ENCODE measurements at regions not wholly inside any gene's neighbourhood (a gene's known extent, or its start where the extent isn't known, plus 50 kb on each side); places are given as distances from the start of the nearest gene placed in this dataset.

DNA sequence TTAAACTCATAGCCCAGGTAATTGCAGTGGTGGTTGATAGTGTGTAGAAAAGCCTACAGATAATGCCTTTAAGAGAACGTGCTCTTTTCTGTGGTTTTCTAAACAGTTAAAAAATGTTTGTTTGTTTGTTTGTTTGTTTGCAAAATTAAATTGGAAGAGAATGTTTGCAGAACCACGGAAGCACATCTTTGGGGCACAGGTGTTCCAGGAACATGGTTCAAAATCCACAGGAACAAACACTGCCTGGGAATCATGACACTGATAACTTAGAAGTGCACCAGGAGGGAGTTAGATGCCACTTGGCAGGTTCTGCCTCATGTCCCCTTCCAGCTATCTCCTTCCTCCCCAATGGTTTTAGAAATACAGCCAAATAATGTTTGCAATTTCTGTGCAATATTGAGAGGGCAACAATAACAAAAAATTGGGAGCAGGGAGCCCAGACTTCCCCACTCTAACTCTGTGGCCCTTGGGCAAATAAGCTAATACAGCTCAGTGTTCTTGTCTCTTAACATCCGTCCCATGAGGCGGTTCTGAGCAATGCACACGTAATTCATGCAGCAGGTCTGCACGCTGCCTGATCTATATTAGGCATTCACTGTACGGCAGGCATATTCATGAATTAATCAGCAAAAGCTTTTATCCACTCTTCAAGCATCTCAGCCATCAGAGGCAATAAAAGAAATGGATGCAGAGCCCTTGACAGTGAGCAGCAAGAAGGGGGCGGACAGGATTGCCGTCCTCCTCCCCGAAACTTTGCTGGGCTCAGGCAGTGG lies 274.3 kb upstream of the FOXQ1 start:
- H3K27me3 Mint-ChIP-seq (ENCODE audit: unreplicated experiment) = no peaks in the 10 kb centered on the region

DNA sequence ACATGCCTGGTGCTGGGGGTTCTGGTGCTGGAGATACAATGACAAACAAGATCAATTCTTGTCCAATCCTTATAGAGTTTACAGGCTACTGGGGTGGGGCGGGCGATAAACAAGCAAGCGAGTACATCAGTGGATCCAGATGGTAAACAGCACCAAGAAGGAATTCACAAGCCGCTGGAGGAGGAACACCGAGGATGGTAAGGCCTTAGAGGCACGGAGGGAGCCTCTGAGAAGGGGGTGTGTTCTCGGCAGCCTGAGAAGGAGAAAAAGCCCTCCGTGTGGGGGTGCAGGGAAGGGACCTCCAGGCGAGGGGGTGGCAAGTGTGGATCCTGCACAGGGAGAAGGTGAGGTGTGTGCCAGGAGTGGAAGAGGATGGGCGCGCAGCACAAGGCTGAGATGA lies 276.5 kb upstream of the FOXQ1 start:
- Mint-ChIP-seq H3K27ac (ENCODE audit: unreplicated experiment) (no peak overlapping the region), H3K9me3 (ENCODE audit: low read depth, unreplicated experiment) (peaks cover 4% of the 10 kb centered on the region), H3K4me1 (ENCODE audit: low read depth, unreplicated experiment) (peaks cover 20% of the 10 kb centered on the region), H3K36me3 (ENCODE audit: insufficient read depth, unreplicated experiment) (peaks cover 5% of the 10 kb centered on the region), H3K27me3 (ENCODE audit: unreplicated experiment) (no peaks in the 10 kb centered on the region), H3K4me3 (ENCODE audit: low read depth, unreplicated experiment) (no peak overlapping the region)
- no TSS peak for BruUV-seq (replicated peaks)
- intact Hi-C loops (cut with micrococcal nuclease; ENCODE audit: unreplicated experiment) = no loop called here
- TF ChIP-seq, protein P1, sequence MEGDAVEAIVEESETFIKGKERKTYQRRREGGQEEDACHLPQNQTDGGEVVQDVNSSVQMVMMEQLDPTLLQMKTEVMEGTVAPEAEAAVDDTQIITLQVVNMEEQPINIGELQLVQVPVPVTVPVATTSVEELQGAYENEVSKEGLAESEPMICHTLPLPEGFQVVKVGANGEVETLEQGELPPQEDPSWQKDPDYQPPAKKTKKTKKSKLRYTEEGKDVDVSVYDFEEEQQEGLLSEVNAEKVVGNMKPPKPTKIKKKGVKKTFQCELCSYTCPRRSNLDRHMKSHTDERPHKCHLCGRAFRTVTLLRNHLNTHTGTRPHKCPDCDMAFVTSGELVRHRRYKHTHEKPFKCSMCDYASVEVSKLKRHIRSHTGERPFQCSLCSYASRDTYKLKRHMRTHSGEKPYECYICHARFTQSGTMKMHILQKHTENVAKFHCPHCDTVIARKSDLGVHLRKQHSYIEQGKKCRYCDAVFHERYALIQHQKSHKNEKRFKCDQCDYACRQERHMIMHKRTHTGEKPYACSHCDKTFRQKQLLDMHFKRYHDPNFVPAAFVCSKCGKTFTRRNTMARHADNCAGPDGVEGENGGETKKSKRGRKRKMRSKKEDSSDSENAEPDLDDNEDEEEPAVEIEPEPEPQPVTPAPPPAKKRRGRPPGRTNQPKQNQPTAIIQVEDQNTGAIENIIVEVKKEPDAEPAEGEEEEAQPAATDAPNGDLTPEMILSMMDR (IDR thresholded peaks at IDR 0.05; ENCODE audit: unreplicated experiment) = no peak
- DNase-seq = no peak
- CTCF ChIA-PET = no interaction called here

More for the DNA sequence above, 274.3 kb upstream of the FOXQ1 start:
- intact Hi-C loops (cut with micrococcal nuclease; ENCODE audit: unreplicated experiment) = no loop called here
- Mint-ChIP-seq H3K4me1 (ENCODE audit: low read depth, unreplicated experiment) (peaks cover 30% of the 10 kb centered on the region), H3K36me3 (ENCODE audit: insufficient read depth, unreplicated experiment) (peaks cover 5% of the 10 kb centered on the region), H3K9me3 (ENCODE audit: low read depth, unreplicated experiment) (peaks cover 3% of the 10 kb centered on the region), H3K27ac (ENCODE audit: unreplicated experiment) (no peak overlapping the region), H3K4me3 (ENCODE audit: low read depth, unreplicated experiment) (no peak overlapping the region)
- DNase-seq = no peak
- TF ChIP-seq, protein P1 (IDR thresholded peaks at IDR 0.05; ENCODE audit: unreplicated experiment) = no peak
- CTCF ChIA-PET = no interaction called here
- BruUV-seq (replicated peaks) = no TSS peak

DNA sequence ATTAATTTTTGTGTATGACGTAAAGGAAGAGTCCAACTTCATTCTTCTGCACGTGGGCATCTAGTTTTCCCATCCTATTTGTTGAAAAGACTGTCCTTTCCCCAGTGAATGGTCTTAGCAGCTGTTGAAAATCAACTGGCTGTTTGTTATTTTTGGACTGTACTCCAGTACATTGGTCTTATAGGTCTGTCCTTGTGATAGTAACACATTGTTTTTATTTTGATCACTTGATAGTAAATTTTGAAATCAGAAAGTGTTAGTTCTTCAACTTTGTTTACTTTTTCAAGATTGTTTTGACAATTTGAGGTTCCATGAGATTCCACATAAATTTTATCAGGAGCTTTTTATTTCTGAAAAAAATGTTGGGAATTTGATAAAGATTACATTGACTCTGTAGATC lies 280.2 kb upstream of the FOXQ1 start:
- Mint-ChIP-seq H3K9me3 (ENCODE audit: low read depth, unreplicated experiment) (peaks cover 4% of the 10 kb centered on the region), H3K36me3 (ENCODE audit: insufficient read depth, unreplicated experiment) (no peaks in the 10 kb centered on the region), H3K4me1 (ENCODE audit: low read depth, unreplicated experiment) (peaks cover 7% of the 10 kb centered on the region), H3K4me3 (ENCODE audit: low read depth, unreplicated experiment) (no peak overlapping the region), H3K27me3 (ENCODE audit: unreplicated experiment) (no peaks in the 10 kb centered on the region), H3K27ac (ENCODE audit: unreplicated experiment) (no peak overlapping the region)
- intact Hi-C loops (cut with micrococcal nuclease; ENCODE audit: unreplicated experiment) = no loop called here
- CTCF ChIA-PET = no interaction called here
- DNase-seq = no peak
- TF ChIP-seq, protein P1 (IDR thresholded peaks at IDR 0.05; ENCODE audit: unreplicated experiment) = no peak
- BruUV-seq (replicated peaks) = no TSS peak

DNA sequence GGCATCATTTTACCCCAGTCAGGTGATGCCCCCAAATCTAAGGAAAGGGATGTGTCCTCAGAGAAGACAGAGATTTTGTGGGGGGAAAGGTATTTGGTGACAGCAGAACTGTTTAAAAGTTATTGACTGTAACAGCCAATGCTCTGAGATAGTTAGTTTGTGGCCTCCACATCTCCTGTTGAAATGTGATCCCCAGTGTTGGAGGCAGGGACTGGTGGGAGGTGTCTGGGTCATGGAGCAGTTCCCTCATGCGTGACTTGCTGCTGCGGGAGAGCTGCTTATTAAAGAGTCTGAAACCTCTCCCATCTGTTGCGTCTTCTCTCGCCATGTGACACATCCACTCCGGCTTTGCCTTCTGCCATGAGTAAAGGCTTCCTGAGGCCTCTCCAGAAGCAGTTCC lies 282.8 kb upstream of the FOXQ1 start:
- peaks cover 8% of the 10 kb centered on the region for H3K4me1 Mint-ChIP-seq (ENCODE audit: low read depth, unreplicated experiment)
- TF ChIP-seq, protein P1 (IDR thresholded peaks at IDR 0.05; ENCODE audit: unreplicated experiment) = no peak
- no peak overlapping the region for H3K4me3 Mint-ChIP-seq (ENCODE audit: low read depth, unreplicated experiment)
- no peak for DNase-seq
- intact Hi-C loops (cut with micrococcal nuclease; ENCODE audit: unreplicated experiment) = no loop called here
- no peaks in the 10 kb centered on the region for H3K36me3 Mint-ChIP-seq (ENCODE audit: insufficient read depth, unreplicated experiment)
- BruUV-seq (replicated peaks) = no TSS peak
- H3K27ac Mint-ChIP-seq (ENCODE audit: unreplicated experiment) = no peak overlapping the region
- no peaks in the 10 kb centered on the region for H3K27me3 Mint-ChIP-seq (ENCODE audit: unreplicated experiment)
- CTCF ChIA-PET = no interaction called here
- peaks cover 4% of the 10 kb centered on the region for H3K9me3 Mint-ChIP-seq (ENCODE audit: low read depth, unreplicated experiment)
